LNCAP (cell line): ENCODE measurements at regions not wholly inside any gene's neighbourhood (a gene's known extent, or its start where the extent isn't known, plus 50 kb on each side); places are given as distances from the start of the nearest gene placed in this dataset.

ENCODE experiments used
- CTCF ChIP-seq: fragments of 450-650 bp; IDR thresholded peaks from 2 replicates; pipeline ENCODE4 v1.5.1; 2017; ENCODE audit warnings: mild to moderate bottlenecking

- no peak for TF ChIP-seq CTCF
Observed at GRCh38 chr3:34033839-34034238, 235.4 kb downstream of the PDCD6IP start.

- no peak for TF ChIP-seq CTCF
Observed at GRCh38 chr3:34034840-34035239, 236.4 kb downstream of the PDCD6IP start.

- TF ChIP-seq CTCF = no peak
Observed at GRCh38 chr3:34035775-34036174, 237.3 kb downstream of the PDCD6IP start.

- TF ChIP-seq CTCF = no peak
Observed at GRCh38 chr3:34037260-34037659, 238.8 kb downstream of the PDCD6IP start.

GRCh38 chr3:34038131-34038530 is 239.7 kb downstream of the PDCD6IP start:
- TF ChIP-seq CTCF = no peak

- TF ChIP-seq CTCF = no peak
Observed at GRCh38 chr3:34046154-34046553, 247.7 kb downstream of the PDCD6IP start.

- no peak for TF ChIP-seq CTCF
Observed at GRCh38 chr3:34053626-34054025, 255.2 kb downstream of the PDCD6IP start.

GRCh38 chr3:34056181-34056910 is 257.9 kb downstream of the PDCD6IP start:
- no peak for TF ChIP-seq CTCF
